Nephron progenitor cell (in vitro differentiated cells): ENCODE measurements at regions not wholly inside any gene's neighbourhood (a gene's known extent, or its start where the extent isn't known, plus 50 kb on each side); places are given as distances from the start of the nearest gene placed in this dataset.

ENCODE experiments used
- DNase-seq: peaks from one replicate; pipeline ENCODE4 v3.0.0; 2021
- H3K27ac Mint-ChIP-seq: 2 replicates; pipeline ENCODE4 v1.8.0; 2021; ENCODE audit warnings: mild to moderate bottlenecking, moderate library complexity, mixed read lengths
- H3K27me3 Mint-ChIP-seq: 2 replicates; pipeline ENCODE4 v1.8.0; 2021; ENCODE audit warnings: mild to moderate bottlenecking, low read depth, mixed read lengths; ENCODE audit not compliant: poor library complexity
- H3K36me3 Mint-ChIP-seq: 2 replicates; pipeline ENCODE4 v1.8.0; 2021; ENCODE audit warnings: low read depth, mixed read lengths
- H3K4me1 Mint-ChIP-seq: 2 replicates; pipeline ENCODE4 v1.8.0; 2021; ENCODE audit warnings: mixed read lengths
- H3K4me3 Mint-ChIP-seq: 2 replicates; pipeline ENCODE4 v1.8.0; 2021; ENCODE audit warnings: mild to moderate bottlenecking, moderate library complexity, mixed read lengths
- H3K9me3 Mint-ChIP-seq: 2 replicates; pipeline ENCODE4 v1.8.0; 2021; ENCODE audit warnings: mild to moderate bottlenecking, moderate library complexity, mixed read lengths
- CTCF ChIP-seq: fragments of 200-600 bp; sonication (generic); IDR thresholded peaks from 2 replicates; pipeline ENCODE4 v1.5.0; 2021; ENCODE audit warnings: antibody characterized with exemption

GRCh38 chr18:10209302-10209701 lies 245.1 kb upstream of the APCDD1 start:
- no peak for DNase-seq
- H3K27ac Mint-ChIP-seq: no peak overlapping the region

GRCh38 chr18:10210057-10210633 lies 244.3 kb upstream of the APCDD1 start:
- Mint-ChIP-seq H3K27ac (no peak overlapping the region), H3K36me3 (no peaks in the 10 kb centered on the region), H3K27me3 (no peaks in the 10 kb centered on the region), H3K9me3 (no peaks in the 10 kb centered on the region), H3K4me3 (no peak overlapping the region), H3K4me1 (peaks cover 15% of the 10 kb centered on the region)
- DNase-seq: no peak
- no peak for TF ChIP-seq CTCF

More at GRCh38 chr18:10209302-10209701, 245.1 kb upstream of the APCDD1 start:
- H3K27me3 Mint-ChIP-seq: no peaks in the 10 kb centered on the region
- H3K4me3 Mint-ChIP-seq: no peak overlapping the region
- no peaks in the 10 kb centered on the region for H3K36me3 Mint-ChIP-seq
- H3K9me3 Mint-ChIP-seq: no peaks in the 10 kb centered on the region
- H3K4me1 Mint-ChIP-seq: peaks cover 15% of the 10 kb centered on the region
- no peak for TF ChIP-seq CTCF

- Mint-ChIP-seq H3K4me3 (no peak overlapping the region), H3K4me1 (peaks cover 11% of the 10 kb centered on the region), H3K27ac (no peak overlapping the region), H3K27me3 (no peaks in the 10 kb centered on the region), H3K36me3 (no peaks in the 10 kb centered on the region), H3K9me3 (peaks cover 22% of the 10 kb centered on the region)
- DNase-seq: no peak
- TF ChIP-seq CTCF: no peak
Measured at GRCh38 chr18:10213526-10213925, 240.9 kb upstream of the APCDD1 start.

- peaks cover 2% of the 10 kb centered on the region for H3K4me1 Mint-ChIP-seq
- H3K27ac Mint-ChIP-seq: no peak overlapping the region
- TF ChIP-seq CTCF: no peak
- DNase-seq: no peak
- H3K9me3 Mint-ChIP-seq: peaks cover 38% of the 10 kb centered on the region
- H3K4me3 Mint-ChIP-seq: no peak overlapping the region
- H3K36me3 Mint-ChIP-seq: no peaks in the 10 kb centered on the region
- no peaks in the 10 kb centered on the region for H3K27me3 Mint-ChIP-seq
Measured at GRCh38 chr18:10215446-10215845, 239.0 kb upstream of the APCDD1 start.

- Mint-ChIP-seq H3K27ac (no peak overlapping the region), H3K36me3 (no peaks in the 10 kb centered on the region), H3K9me3 (peaks cover 51% of the 10 kb centered on the region), H3K4me3 (no peak overlapping the region), H3K27me3 (no peaks in the 10 kb centered on the region), H3K4me1 (no peaks in the 10 kb centered on the region)
- DNase-seq: no peak
- no peak for TF ChIP-seq CTCF
Measured at GRCh38 chr18:10216791-10217190, 237.6 kb upstream of the APCDD1 start.

GRCh38 chr18:10217211-10217610 lies 237.2 kb upstream of the APCDD1 start:
- H3K9me3 Mint-ChIP-seq: peaks cover 53% of the 10 kb centered on the region
- H3K27ac Mint-ChIP-seq: no peak overlapping the region
- H3K27me3 Mint-ChIP-seq: no peaks in the 10 kb centered on the region
- DNase-seq: no peak
- no peaks in the 10 kb centered on the region for H3K36me3 Mint-ChIP-seq
- H3K4me3 Mint-ChIP-seq: no peak overlapping the region
- no peak for TF ChIP-seq CTCF
- H3K4me1 Mint-ChIP-seq: no peaks in the 10 kb centered on the region
